ENCODE measurements at regions not wholly inside any gene's neighbourhood (a gene's known extent, or its start where the extent isn't known, plus 50 kb on each side); places are given as distances from the start of the nearest gene placed in this dataset.
"Not testable (repeated sequence)": the region's sequence is repeated elsewhere in the genome, so short reads cannot be mapped to it uniquely, and the experiment has no call there.

GRCh38 chr11:71181566-71181965 lies 70.8 kb downstream of the SHANK2 start:
- DNase-seq, result no peak

GRCh38 chr11:71180694-71181470 lies 71.5 kb downstream of the SHANK2 start:
- no peak for DNase-seq

GRCh38 chr11:71179877-71180605 lies 72.3 kb downstream of the SHANK2 start:
- no peak for DNase-seq

GRCh38 chr11:71178076-71178475 lies 74.3 kb downstream of the SHANK2 start:
- DNase-seq, result no peak

- DNase-seq, result no peak
These were observed 75.6 kb downstream of the SHANK2 start for GRCh38 chr11:71176812-71177211.

- DNase-seq, result no peak
These were observed 78.7 kb downstream of the SHANK2 start for GRCh38 chr11:71173709-71174108.

GRCh38 chr11:71172680-71173079 lies 79.7 kb downstream of the SHANK2 start:
- no peak for DNase-seq

GRCh38 chr11:71171576-71171975 lies 80.8 kb downstream of the SHANK2 start:
- DNase-seq, result no peak

GRCh38 chr11:71170624-71171423 lies 81.6 kb downstream of the SHANK2 start:
- no peak for DNase-seq

- no peak for DNase-seq
These were observed 83.1 kb downstream of the SHANK2 start for GRCh38 chr11:71169313-71169712.

GRCh38 chr11:71167814-71168213 lies 84.6 kb downstream of the SHANK2 start:
- not testable (repeated sequence) for DNase-seq

GRCh38 chr11:71165771-71166170 lies 86.6 kb downstream of the SHANK2 start:
- no peak for DNase-seq

GRCh38 chr11:71164621-71165020 lies 87.8 kb downstream of the SHANK2 start:
- no peak for DNase-seq

- no peak for DNase-seq
These were observed 88.2 kb downstream of the SHANK2 start for GRCh38 chr11:71164186-71164585.

- DNase-seq, result no peak
These were observed 89.0 kb downstream of the SHANK2 start for GRCh38 chr11:71163371-71163770.

- DNase-seq, result no peak
These were observed 93.4 kb downstream of the SHANK2 start for GRCh38 chr11:71158936-71159335.

- DNase-seq, result not testable (repeated sequence)
These were observed 94.7 kb downstream of the SHANK2 start for GRCh38 chr11:71157676-71158075.

- DNase-seq, result no peak
These were observed 96.1 kb downstream of the SHANK2 start for GRCh38 chr11:71156301-71156700.

GRCh38 chr11:71155846-71156245 lies 96.5 kb downstream of the SHANK2 start:
- DNase-seq, result no peak

GRCh38 chr11:71154261-71154805 lies 98.0 kb downstream of the SHANK2 start:
- DNase-seq, result no peak

- DNase-seq, result no peak
These were observed 99.4 kb downstream of the SHANK2 start for GRCh38 chr11:71153005-71153390.

- not testable (repeated sequence) for DNase-seq
These were observed 99.9 kb downstream of the SHANK2 start for GRCh38 chr11:71152312-71153004.

GRCh38 chr11:71151561-71151960 lies 100.8 kb downstream of the SHANK2 start:
- DNase-seq, result no peak

All from CD4-positive, alpha-beta T cell treated with Interleukin-1 beta for 1 hour (primary cell).